HG03469 (cell line): ENCODE measurements at regions not wholly inside any gene's neighbourhood (a gene's known extent, or its start where the extent isn't known, plus 50 kb on each side); places are given as distances from the start of the nearest gene placed in this dataset.

Source experiments
- ATAC-seq: cut with Tn5 transposase; IDR thresholded peaks from one replicate; pipeline ENCODE4 v1.9.1; 2021; ENCODE audit warnings: mild to moderate bottlenecking, moderate library complexity, moderate number of reproducible peaks; ENCODE audit not compliant: unreplicated experiment

DNA sequence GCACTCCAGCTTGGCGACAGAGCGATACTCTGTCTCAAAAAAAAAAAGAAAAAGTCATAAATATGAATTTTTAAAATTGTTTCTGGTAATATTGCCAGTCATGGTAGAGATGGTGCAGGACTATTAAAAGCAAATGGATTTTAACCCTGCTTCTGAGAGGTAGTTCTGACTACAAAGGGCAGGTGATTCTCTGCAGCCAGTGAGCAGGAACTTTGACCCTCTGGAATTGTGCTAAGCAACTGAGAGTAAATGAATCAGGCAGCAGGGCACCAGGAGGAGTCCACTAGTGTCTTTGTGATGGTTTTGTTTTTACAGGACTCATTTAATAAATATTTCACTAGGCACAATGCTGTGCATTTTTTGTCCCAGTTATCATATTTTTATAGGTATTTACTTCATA is 781.2 kb downstream of the TLE4 start:
- ATAC-seq: no peak

DNA sequence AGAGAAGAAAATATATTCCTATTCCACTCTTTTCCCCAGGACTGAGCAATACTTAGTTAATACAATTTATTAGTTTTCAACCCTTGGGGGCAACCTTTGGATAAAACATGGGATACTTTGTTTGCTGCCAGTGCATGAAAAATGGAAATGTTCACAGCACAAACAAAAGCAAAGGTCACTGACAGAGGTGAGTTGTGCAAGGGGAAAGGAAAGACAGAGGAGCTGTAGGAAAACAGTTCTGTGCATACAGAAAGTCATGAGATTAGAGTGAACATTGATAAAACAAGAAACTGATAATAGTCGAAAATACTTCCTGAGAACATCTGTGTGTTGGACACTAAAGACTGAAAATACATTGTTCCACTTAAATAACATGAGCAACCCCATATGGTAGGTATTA is 779.8 kb downstream of the TLE4 start:
- ATAC-seq: no peak

GRCh38 chr9:80326105-80326504 is 754.3 kb downstream of the TLE4 start:
- no peak for ATAC-seq

DNA sequence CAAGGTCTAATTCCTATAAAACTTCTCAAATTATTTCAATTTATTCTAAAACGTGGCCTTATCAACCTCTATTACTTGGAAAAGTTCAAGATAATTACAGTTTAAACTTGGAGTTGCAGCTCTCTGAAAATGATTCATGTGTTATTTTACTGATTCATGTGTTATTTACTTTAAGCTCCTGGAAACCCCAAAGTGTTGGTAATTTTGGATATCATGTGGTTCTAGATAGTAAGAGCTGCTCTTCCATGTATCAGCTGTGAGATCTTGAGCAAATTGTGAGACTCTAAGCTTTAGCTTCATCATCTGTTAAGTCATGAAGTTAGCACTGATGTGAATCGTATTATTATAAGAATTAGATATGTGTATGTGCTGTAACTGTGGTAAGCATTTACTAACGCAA is 749.2 kb downstream of the TLE4 start:
- no peak for ATAC-seq

- no peak for ATAC-seq
Observed at GRCh38 chr9:80320480-80320879, 748.7 kb downstream of the TLE4 start.

DNA sequence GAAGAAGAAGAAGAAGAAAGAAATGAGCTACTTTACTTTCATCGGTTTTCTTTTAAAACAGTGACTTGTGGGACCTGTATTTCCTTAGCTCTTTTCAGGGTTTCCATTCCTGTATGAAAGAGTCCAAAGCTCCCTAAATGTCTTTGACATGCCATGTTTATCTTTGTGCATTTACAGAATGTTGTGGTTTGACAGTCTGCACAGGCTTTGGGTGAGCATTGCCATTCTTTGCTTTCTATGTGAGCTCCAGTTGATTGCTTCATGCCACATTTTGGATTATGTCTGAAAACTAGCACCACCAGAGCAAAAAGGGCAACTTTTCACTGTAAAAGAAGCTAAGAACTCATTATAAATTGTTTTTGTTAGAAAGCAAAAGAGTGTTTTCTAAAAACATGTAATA is 733.4 kb downstream of the TLE4 start:
- ATAC-seq: no peak

DNA sequence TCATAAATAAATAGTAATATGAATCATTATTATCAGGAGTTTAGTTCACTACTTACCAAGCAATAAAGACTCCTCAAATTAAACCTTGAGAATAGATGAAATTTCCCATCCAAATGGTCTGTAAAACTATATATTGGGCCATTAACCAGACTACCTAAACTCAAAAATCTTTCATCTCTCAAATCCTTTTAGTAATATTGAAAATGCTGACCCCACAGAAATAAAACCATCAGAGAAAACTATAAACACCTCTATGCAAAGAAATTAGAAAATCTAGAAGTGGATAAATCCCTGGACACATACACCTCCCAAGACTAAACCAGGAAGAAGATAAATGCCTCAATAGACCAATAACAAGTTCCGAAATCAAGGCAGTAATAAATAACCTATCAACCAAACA is 723.2 kb downstream of the TLE4 start:
- ATAC-seq: no peak

DNA sequence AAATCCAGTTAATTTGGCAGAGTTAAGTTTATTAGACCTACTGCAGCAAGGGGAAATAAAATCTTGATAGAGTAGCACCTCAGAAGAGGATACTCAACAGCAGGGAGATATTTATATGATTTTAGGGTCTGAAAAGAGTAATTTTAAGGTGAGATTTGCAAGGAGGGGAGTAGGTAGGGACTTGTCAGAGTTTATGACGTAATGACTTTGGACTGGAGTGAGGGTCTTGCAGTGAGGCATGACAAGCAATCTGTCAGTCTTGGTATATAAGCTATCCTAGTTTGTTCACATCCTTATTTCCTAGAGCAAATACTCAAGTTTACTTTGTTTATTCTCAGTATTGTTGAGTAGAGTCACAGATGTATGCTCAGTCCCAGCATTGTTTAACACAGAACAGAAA is 722.6 kb downstream of the TLE4 start:
- ATAC-seq: no peak

DNA sequence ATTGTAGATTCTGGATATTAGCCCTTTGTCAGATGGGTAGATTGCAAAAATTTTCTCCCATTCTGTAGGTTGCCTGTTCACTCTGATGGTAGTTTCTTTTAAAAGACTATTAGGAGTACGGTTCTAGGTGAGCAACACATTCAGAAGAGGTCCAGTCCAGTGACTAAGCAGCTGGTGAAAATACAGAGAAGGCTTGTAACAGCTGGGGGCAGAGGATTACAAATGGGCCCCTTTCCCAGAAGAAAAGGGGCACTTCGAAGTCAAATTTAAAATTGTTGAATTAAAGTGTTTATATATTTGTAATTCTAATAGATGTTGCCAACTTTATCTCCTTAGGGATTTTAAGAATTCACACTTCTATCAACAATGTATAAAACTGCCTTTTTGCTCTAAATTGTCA is 720.5 kb downstream of the TLE4 start:
- ATAC-seq: no peak

DNA sequence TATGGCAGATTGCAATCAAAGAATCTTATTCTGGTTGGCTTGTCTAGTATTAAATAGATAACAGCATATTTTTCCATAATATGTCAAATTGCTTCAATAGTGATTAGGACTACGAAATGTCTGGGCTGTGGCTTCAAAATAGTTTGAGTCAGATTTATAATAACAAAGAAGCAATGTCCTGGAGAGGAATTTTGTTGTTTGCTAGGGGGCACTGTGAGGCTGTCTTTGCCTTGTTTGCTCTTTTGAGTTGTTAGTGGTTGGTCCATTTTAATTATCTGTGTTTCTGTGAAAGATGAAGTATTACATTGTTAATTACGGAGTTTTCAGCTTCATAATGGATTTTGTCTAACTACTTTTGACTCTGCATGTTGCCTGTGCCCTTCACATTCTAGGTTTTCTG is 713.6 kb downstream of the TLE4 start:
- no peak for ATAC-seq

DNA sequence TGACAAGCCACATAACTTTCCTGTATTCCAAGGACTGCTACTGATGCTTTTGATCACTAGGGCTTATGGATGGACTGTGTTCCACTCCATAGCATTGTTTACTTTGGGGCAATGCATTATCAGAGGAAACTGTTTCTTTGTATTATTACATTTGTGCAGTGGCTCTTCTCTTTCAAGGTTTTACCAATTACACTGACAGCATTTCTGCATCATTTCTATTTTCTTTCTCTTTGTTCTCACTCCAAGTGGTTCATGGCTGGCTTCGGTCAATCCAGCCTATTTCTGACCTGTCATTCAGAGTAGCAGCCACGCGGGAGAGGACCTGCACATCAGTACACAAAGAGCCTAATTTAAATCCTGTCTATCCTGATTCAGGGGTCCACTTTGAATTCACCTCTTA is 711.0 kb downstream of the TLE4 start:
- no peak for ATAC-seq

DNA sequence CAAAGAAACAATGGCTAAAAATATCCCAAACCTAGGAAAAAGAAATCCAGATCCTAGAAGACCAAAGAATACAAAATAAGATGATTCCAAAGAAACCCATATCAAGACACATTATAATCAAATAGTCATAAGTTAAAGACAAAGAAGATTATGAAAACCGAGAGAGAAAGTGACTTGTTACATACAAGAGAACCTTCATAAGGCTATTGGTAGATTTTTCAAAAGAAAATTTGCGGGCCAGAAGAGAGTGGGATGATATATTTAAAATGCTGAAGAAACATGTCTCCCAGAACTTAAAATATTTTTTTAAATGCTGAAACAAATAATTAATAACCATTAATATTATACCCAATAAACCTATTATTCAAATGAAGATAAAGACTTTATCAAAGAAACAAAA is 687.3 kb downstream of the TLE4 start:
- ATAC-seq: no peak

GRCh38 chr9:80251778-80252177 is 680.0 kb downstream of the TLE4 start:
- no peak for ATAC-seq

DNA sequence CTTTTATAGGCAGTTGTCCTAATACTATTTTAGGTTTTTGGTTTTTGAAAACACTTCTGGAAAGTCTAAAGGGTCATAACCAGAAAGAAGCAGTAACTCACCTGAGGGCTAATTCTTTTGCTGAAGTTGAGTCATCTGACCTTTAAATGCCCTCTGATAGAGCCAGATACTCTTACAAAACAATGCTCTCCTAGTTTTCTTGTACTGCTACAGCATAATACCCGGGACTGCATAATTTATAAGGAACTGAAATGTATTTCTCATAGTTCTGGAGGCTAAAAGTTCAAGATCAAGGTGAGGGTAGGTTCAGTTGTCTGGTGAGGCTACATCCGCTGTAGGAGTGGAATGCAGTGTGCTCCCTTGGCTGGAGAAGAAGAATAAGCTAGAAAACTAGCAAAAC is 670.3 kb downstream of the TLE4 start:
- no peak for ATAC-seq

DNA sequence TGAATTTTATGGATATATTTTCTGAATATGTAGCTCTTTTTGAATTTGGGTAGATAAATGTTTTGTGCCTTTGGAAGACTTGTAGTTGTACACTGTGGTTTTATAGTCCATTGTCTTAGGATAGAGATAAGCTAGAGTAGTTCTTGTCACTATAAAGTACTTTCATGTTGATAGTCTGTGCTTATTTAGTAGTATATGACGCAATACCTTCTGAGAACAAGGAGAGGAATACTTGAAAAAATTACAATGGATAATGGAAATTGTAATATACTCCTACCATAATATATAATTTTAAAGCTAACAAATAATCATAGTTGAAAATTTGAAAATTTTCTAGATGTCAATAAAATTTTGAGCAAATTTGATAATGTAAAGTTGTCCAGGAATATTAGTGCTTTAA is 664.0 kb downstream of the TLE4 start:
- ATAC-seq: no peak

DNA sequence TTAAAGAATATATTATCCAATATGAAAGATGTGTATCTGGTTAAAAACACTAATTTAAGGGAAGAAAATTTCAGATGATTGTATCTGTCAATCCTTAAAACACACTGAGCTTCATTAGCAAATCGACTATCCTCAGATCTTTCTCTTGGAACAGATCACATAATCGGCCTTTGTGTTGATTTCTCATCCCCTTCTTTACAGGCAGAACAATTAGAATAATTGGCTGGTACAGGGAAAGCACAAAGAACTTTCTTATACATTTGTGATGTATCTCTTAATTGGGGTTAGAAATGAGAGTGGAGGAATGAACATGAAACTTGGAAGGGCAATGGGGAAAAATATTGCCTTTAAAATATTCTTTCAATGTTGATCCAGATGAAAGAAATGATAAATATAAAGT is 662.1 kb downstream of the TLE4 start:
- no peak for ATAC-seq

- no peak for ATAC-seq
Observed at GRCh38 chr9:80233102-80233843, 661.5 kb downstream of the TLE4 start.

GRCh38 chr9:80231318-80232236 is 659.8 kb downstream of the TLE4 start:
- no peak for ATAC-seq

DNA sequence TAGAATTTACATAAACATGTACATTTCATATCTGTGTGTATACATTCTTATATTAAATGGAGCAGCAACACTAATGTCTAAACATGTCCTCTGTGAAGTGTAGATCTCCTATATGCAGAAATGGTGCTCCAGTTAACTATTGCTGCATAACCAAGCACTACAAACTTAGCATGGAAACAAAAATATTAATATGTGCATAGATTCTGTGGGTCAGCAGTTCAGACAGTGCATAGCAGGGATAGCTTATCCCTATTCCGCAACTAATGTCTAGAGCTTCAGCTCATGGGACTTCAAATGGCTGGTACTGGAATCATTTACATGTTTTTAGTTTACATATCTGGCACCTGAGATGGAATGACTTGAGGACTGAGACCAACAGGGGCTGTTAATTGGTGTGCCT is 652.1 kb downstream of the TLE4 start:
- ATAC-seq: no peak

DNA sequence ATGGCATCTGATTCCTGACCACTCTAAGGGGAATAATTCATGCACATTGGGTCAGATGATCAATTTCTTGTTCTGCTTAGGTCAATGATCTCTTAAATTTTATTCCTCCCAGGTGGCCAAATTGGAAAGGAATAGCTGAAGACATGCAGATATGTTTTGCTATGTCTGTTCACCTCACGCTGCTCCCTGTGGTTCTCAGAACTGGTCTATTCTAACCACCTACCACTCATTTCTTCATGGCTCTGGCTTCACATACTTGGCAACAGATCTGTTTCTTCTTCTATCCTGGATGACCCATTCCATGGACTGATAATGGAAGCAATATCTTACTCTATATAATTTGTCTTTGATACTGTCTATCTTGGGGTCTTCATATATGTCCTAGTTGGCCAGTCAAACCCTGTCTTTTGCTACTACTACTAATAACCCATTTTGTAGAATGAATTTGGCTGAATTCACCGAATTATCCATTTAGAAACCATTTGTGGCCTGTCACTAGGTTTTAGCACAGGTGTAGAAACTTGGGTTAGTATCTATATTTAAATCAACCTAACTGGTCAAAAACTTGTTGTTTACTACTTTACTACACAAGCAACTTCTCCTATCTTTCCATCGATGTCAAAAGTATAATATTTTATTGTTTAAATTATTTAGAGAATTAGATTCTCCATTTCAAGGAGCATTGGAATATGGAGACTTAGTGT is 650.9 kb downstream of the TLE4 start:
- ATAC-seq: no peak

DNA sequence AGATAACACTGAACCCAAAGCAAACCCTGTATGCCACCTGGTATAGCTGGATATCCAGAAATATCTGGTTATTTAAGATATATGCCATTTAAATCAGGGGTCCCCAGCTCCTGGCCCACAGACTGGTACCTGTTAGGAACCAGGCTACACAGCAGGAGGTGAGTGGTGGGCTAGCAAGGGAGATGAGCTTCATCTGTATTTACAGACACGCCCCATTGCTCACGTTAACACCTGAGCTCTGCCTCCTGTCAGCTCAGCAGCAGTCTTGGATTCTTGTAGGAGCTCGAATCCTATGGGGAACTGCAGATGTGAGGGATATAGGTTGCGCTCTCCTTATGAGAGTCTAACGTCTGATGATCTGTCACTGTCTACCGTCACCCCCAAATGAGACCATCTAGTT is 646.6 kb downstream of the TLE4 start:
- no peak for ATAC-seq

DNA sequence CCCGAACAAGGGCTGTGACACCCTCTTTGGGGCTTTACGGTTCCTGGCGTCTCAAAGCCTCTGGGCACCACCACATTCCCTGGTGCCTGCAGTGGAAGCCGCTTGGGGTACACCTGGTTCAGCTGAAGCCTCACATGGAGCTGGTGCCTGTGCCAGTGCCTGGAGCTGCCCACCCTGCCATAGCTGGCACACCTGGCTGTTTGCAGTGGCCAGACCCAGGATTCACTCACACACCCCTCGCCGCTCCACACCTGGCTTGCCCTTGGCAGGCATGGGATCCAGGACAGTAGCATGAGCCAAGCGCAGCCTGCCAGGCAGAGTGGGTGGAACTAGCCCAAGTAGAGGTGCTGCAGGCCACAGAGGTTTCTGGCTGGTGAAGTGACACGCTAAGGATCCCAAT is 641.8 kb downstream of the TLE4 start:
- no peak for ATAC-seq
